WTC11 (cell line): ENCODE measurements at regions not wholly inside any gene's neighbourhood (a gene's known extent, or its start where the extent isn't known, plus 50 kb on each side); places are given as distances from the start of the nearest gene placed in this dataset.

Source experiments
- ESRRA ChIP-seq: sonication (generic); formaldehyde crosslinking; IDR thresholded peaks from 2 replicates; pipeline ENCODE4 v1.8.1; 2022; ENCODE audit warnings: mild to moderate bottlenecking, missing genetic modification reagents, borderline replicate concordance
- IRF1 ChIP-seq: sonication (generic); formaldehyde crosslinking; IDR thresholded peaks from 2 replicates; pipeline ENCODE4 v1.8.0; 2023; ENCODE audit warnings: missing genetic modification reagents
- SP1 ChIP-seq: sonication (generic); formaldehyde crosslinking; conservative IDR thresholded peaks from 2 replicates; pipeline ENCODE4 v1.8.1; 2022; ENCODE audit warnings: missing genetic modification reagents

GRCh38 chr9:90017679-90018078, 412.9 kb downstream of the GADD45G start:
- TF ChIP-seq SP1 (CRISPR knock-in tag) (no peak), ESRRA (CRISPR knock-in tag) (no peak), IRF1 (no peak)
